Neural cell (in vitro differentiated cells): ENCODE measurements at regions not wholly inside any gene's neighbourhood (a gene's known extent, or its start where the extent isn't known, plus 50 kb on each side); places are given as distances from the start of the nearest gene placed in this dataset.

Experiments used
- H2AFZ ChIP-seq: fragments of 200-600, 300-800 bp; sonication (generic), shearing (Covaris generic); 2 replicates; pipeline ENCODE4 v1.6.0; 2014; ENCODE audit warnings: low read depth, mild to moderate bottlenecking, antibody characterized with exemption, low read length, moderate library complexity
- H3F3A ChIP-seq: fragments of 200-600 bp; shearing (Covaris generic); 2 replicates; pipeline ENCODE4 v1.6.1; 2016; ENCODE audit warnings: mild to moderate bottlenecking, moderate library complexity, mixed read lengths, antibody characterized with exemption, low read length; ENCODE audit not compliant: insufficient read depth, poor library complexity, severe bottlenecking
- H3K27ac ChIP-seq: fragments of 200-600, 300-800 bp; sonication (generic), shearing (Covaris generic); 2 replicates; pipeline ENCODE4 v1.5.1; 2014; ENCODE audit warnings: mild to moderate bottlenecking, low read length, moderate library complexity
- H3K27me3 ChIP-seq: fragments of 300-800, 200-600 bp; sonication (generic), shearing (Covaris generic); 2 replicates; pipeline ENCODE4 v1.6.0; 2014; ENCODE audit warnings: mild to moderate bottlenecking, low read depth, low read length, moderate library complexity; ENCODE audit not compliant: insufficient read depth
- H3K36me3 ChIP-seq: fragments of 300-800, 200-600 bp; sonication (generic), shearing (Covaris generic); 2 replicates; pipeline ENCODE4 v1.5.1; 2014; ENCODE audit warnings: mild to moderate bottlenecking, antibody characterized with exemption, low read length, moderate library complexity; ENCODE audit not compliant: insufficient read depth
- H3K4me2 ChIP-seq: fragments of 300-800, 200-600 bp; sonication (generic), shearing (Covaris generic); 2 replicates; pipeline ENCODE4 v1.6.0; 2014; ENCODE audit warnings: mild to moderate bottlenecking, low read length
- H3K4me3 ChIP-seq: fragments of 300-800, 200-600 bp; sonication (generic), shearing (Covaris generic); 2 replicates; pipeline ENCODE4 v1.5.1; 2014; ENCODE audit warnings: mild to moderate bottlenecking, low read length, moderate library complexity
- H3K79me2 ChIP-seq: fragments of 200-600 bp; shearing (Covaris generic); replicated peaks from 2 replicates; pipeline ENCODE4 v1.6.0; 2014; ENCODE audit warnings: mild to moderate bottlenecking, low read length, moderate library complexity; ENCODE audit not compliant: insufficient read depth
- H3K9ac ChIP-seq: fragments of 300-800, 200-600 bp; sonication (generic), shearing (Covaris generic); 2 replicates; pipeline ENCODE4 v1.6.1; 2016; ENCODE audit warnings: mild to moderate bottlenecking, low read length, mixed read lengths
- H3K9me2 ChIP-seq: fragments of 200-600 bp; shearing (Covaris generic); 2 replicates; pipeline ENCODE4 v1.6.1; 2016; ENCODE audit warnings: mild to moderate bottlenecking, low read length, mixed read lengths; ENCODE audit not compliant: insufficient read depth
- H3K9me3 ChIP-seq: fragments of 200-600, 300-800 bp; sonication (generic), shearing (Covaris generic); 2 replicates; pipeline ENCODE4 v1.6.1; 2016; ENCODE audit warnings: mild to moderate bottlenecking, mixed run types, low read length, moderate library complexity, mixed read lengths
- H4K20me1 ChIP-seq: fragments of 200-600 bp; shearing (Covaris generic); 2 replicates; pipeline ENCODE4 v1.6.1; 2016; ENCODE audit warnings: mild to moderate bottlenecking, mixed run types; ENCODE audit not compliant: insufficient read depth
- EP300 ChIP-seq: fragments of 450-650 bp; conservative IDR thresholded peaks from 2 replicates; pipeline ENCODE4 v1.6.1; 2014; ENCODE audit warnings: antibody characterized with exemption, mild to moderate bottlenecking, moderate library complexity; ENCODE audit not compliant: poor library complexity, severe bottlenecking
- EZH2 ChIP-seq: fragments of 200-600, 300-800 bp; shearing (Covaris generic), sonication (generic); IDR thresholded peaks from 2 replicates; pipeline ENCODE4 v1.6.1; 2014; ENCODE audit warnings: antibody characterized with exemption, low read length, borderline replicate concordance, mild to moderate bottlenecking; ENCODE audit not compliant: insufficient read depth, poor library complexity, severe bottlenecking
- MXI1 ChIP-seq: fragments of 450-650 bp; conservative IDR thresholded peaks from 2 replicates; pipeline ENCODE4 v1.6.1; 2014; ENCODE audit warnings: antibody characterized with exemption, mild to moderate bottlenecking; ENCODE audit not compliant: poor library complexity, severe bottlenecking
- POLR2AphosphoS5 ChIP-seq: IDR thresholded peaks from 2 replicates; pipeline ENCODE4 v1.6.1; 2012
- SMC3 ChIP-seq: fragments of 450-650 bp; conservative IDR thresholded peaks from 2 replicates; pipeline ENCODE4 v1.6.1; 2014; ENCODE audit warnings: antibody characterized with exemption, mild to moderate bottlenecking, moderate library complexity; ENCODE audit not compliant: poor library complexity
- TAF1 ChIP-seq: IDR thresholded peaks from 2 replicates; pipeline ENCODE4 v1.6.1; 2012; ENCODE audit warnings: low read depth
- TF ChIP-seq, protein P1 (sequence below): IDR thresholded peaks from 2 replicates; pipeline ENCODE4 v1.6.1; 2012; ENCODE audit warnings: borderline replicate concordance
- TF ChIP-seq, protein P2 (sequence below): fragments of 450-650 bp; IDR thresholded peaks from 2 replicates; pipeline ENCODE4 v1.5.1; 2014; ENCODE audit warnings: antibody characterized with exemption, mild to moderate bottlenecking, moderate library complexity; ENCODE audit not compliant: poor library complexity, severe bottlenecking

DNA sequence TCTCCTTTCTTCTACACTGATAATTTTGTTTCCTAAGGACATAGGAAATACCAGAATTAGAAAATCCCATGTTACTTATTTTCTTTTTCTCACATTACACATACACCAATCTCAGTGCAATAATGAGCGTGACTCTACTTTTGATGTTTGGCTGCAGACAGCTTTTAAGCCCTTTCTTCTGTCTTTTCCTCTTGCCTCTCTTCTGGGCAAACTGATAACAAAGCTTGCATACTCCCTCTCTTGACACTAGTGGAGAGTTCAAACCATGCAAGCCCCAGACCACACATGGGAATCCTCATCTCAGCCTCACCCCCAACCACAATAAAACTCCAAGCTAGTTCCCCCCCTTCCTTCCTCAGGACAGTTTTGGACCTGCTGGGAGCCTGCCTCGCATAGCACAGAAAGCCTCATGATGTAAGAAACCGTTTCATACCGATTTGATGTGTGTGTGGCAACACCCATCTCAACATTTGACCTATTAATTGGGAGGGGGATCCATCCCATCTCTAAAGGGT lies 161.9 kb downstream of the EMP1 start:
- Histone ChIP-seq H3K9me2 (no peaks in the 10 kb centered on the region), H3K27me3 (no peaks in the 10 kb centered on the region), H3K27ac (no peak overlapping the region), H3K4me2 (no peak overlapping the region), H3K36me3 (no peaks in the 10 kb centered on the region), H3K4me3 (no peak overlapping the region), H3K9ac (no peak overlapping the region), H2AFZ (no peak overlapping the region), H3K9me3 (no peaks in the 10 kb centered on the region), H3F3A (no peaks in the 10 kb centered on the region), H4K20me1 (no peaks in the 10 kb centered on the region), H3K79me2 (no peaks in the 10 kb centered on the region)
- TF ChIP-seq MXI1 (no peak), SMC3 (no peak), TAF1 (no peak)

DNA sequence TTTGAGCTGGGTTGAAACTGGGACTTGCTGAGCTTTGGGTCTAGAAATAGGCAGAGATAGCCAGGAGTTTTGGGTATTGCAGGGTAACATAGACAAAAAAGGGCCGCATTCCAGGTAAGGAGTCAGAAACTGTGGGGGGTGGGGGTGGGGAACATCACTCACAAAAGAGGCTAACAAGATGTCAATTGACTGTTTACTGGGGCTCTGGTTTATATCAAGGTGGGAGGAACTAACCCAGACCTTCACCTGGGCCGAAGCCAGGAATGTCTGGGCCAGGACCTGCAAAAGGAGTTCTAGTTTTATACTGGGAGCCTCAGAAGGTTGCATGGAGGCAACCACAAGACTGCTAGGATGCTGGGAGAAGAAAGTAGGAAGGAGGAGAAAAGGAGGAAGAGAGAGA lies 154.4 kb downstream of the EMP1 start:
- Histone ChIP-seq H3F3A (no peaks in the 10 kb centered on the region), H2AFZ (no peak overlapping the region), H3K4me2 (no peak overlapping the region), H3K9me3 (no peaks in the 10 kb centered on the region), H3K9ac (no peak overlapping the region), H3K27ac (no peak overlapping the region), H3K27me3 (no peaks in the 10 kb centered on the region), H3K36me3 (no peaks in the 10 kb centered on the region), H4K20me1 (no peaks in the 10 kb centered on the region), H3K79me2 (no peaks in the 10 kb centered on the region), H3K4me3 (no peak overlapping the region), H3K9me2 (no peaks in the 10 kb centered on the region)
- TF ChIP-seq EZH2 (no peak), TAF1 (no peak), POLR2AphosphoS5 (no peak)

DNA sequence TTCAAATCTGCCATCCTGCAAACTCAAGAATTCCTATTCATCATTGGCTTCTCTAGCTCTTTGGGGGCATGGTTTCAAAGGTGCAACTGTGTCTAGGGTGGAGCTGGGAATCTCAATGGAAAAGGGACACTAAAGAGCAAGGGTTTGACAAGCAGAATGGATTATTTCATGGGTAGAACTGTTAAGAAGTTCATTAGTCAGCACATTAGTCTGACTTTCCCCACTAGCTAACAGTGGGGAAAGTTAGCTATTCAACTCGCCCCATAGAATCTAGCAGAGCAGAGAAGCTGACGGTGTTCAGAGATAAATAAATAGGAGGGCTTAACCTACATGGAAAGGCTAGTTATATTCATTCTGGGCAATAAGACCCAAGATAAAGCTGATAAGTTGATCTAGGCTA lies 153.9 kb downstream of the EMP1 start:
- no peaks in the 10 kb centered on the region for H3K79me2 ChIP-seq
- H3K4me2 ChIP-seq: no peak overlapping the region
- no peak overlapping the region for H2AFZ ChIP-seq
- no peaks in the 10 kb centered on the region for H3K27me3 ChIP-seq
- no peak overlapping the region for H3K4me3 ChIP-seq
- H3K9me3 ChIP-seq: no peaks in the 10 kb centered on the region
- H3K9me2 ChIP-seq: no peaks in the 10 kb centered on the region
- TF ChIP-seq POLR2AphosphoS5: no peak
- TF ChIP-seq SMC3: no peak
- TF ChIP-seq, protein P1, sequence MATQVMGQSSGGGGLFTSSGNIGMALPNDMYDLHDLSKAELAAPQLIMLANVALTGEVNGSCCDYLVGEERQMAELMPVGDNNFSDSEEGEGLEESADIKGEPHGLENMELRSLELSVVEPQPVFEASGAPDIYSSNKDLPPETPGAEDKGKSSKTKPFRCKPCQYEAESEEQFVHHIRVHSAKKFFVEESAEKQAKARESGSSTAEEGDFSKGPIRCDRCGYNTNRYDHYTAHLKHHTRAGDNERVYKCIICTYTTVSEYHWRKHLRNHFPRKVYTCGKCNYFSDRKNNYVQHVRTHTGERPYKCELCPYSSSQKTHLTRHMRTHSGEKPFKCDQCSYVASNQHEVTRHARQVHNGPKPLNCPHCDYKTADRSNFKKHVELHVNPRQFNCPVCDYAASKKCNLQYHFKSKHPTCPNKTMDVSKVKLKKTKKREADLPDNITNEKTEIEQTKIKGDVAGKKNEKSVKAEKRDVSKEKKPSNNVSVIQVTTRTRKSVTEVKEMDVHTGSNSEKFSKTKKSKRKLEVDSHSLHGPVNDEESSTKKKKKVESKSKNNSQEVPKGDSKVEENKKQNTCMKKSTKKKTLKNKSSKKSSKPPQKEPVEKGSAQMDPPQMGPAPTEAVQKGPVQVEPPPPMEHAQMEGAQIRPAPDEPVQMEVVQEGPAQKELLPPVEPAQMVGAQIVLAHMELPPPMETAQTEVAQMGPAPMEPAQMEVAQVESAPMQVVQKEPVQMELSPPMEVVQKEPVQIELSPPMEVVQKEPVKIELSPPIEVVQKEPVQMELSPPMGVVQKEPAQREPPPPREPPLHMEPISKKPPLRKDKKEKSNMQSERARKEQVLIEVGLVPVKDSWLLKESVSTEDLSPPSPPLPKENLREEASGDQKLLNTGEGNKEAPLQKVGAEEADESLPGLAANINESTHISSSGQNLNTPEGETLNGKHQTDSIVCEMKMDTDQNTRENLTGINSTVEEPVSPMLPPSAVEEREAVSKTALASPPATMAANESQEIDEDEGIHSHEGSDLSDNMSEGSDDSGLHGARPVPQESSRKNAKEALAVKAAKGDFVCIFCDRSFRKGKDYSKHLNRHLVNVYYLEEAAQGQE: no peak
- no peak for TF ChIP-seq EP300
- TF ChIP-seq, protein P2, sequence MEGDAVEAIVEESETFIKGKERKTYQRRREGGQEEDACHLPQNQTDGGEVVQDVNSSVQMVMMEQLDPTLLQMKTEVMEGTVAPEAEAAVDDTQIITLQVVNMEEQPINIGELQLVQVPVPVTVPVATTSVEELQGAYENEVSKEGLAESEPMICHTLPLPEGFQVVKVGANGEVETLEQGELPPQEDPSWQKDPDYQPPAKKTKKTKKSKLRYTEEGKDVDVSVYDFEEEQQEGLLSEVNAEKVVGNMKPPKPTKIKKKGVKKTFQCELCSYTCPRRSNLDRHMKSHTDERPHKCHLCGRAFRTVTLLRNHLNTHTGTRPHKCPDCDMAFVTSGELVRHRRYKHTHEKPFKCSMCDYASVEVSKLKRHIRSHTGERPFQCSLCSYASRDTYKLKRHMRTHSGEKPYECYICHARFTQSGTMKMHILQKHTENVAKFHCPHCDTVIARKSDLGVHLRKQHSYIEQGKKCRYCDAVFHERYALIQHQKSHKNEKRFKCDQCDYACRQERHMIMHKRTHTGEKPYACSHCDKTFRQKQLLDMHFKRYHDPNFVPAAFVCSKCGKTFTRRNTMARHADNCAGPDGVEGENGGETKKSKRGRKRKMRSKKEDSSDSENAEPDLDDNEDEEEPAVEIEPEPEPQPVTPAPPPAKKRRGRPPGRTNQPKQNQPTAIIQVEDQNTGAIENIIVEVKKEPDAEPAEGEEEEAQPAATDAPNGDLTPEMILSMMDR: no peak
- no peak for TF ChIP-seq TAF1
- no peak for TF ChIP-seq EZH2
- H4K20me1 ChIP-seq: no peaks in the 10 kb centered on the region
- no peaks in the 10 kb centered on the region for H3F3A ChIP-seq
- no peaks in the 10 kb centered on the region for H3K36me3 ChIP-seq
- H3K9ac ChIP-seq: no peak overlapping the region
- H3K27ac ChIP-seq: no peak overlapping the region
